GM18861 (cell line): ENCODE measurements at regions not wholly inside any gene's neighbourhood (a gene's known extent, or its start where the extent isn't known, plus 50 kb on each side); places are given as distances from the start of the nearest gene placed in this dataset.
"Not testable (repeated sequence)": the region's sequence is repeated elsewhere in the genome, so short reads cannot be mapped to it uniquely, and the experiment has no call there.

Experiments used
- ATAC-seq: cut with Tn5 transposase; IDR thresholded peaks from one replicate; pipeline ENCODE4 v1.9.1; 2021; ENCODE audit not compliant: unreplicated experiment

GRCh38 chr3:152148579-152148978 lies 120.2 kb upstream of the MBNL1 start:
- ATAC-seq: no peak

DNA sequence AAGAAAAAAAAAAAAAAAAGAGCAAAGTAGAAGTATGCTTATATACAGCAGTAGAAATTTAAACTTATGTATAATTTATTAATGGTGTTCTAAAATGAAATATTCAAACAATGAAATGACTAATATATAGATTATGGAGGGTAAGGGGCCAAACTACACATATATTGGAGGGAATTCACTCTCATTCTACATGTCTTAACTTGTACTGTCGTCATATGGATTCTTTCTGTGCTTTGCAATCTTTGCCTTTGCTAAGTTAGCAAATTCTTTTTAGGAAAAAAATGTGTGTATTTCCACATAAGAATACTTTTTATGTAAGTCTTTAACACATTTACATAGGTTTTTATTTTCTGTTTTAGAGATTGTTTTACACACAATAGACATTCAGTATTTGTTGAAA lies 118.9 kb upstream of the MBNL1 start:
- no peak for ATAC-seq

GRCh38 chr3:152151216-152151876 lies 117.4 kb upstream of the MBNL1 start:
- no peak for ATAC-seq

DNA sequence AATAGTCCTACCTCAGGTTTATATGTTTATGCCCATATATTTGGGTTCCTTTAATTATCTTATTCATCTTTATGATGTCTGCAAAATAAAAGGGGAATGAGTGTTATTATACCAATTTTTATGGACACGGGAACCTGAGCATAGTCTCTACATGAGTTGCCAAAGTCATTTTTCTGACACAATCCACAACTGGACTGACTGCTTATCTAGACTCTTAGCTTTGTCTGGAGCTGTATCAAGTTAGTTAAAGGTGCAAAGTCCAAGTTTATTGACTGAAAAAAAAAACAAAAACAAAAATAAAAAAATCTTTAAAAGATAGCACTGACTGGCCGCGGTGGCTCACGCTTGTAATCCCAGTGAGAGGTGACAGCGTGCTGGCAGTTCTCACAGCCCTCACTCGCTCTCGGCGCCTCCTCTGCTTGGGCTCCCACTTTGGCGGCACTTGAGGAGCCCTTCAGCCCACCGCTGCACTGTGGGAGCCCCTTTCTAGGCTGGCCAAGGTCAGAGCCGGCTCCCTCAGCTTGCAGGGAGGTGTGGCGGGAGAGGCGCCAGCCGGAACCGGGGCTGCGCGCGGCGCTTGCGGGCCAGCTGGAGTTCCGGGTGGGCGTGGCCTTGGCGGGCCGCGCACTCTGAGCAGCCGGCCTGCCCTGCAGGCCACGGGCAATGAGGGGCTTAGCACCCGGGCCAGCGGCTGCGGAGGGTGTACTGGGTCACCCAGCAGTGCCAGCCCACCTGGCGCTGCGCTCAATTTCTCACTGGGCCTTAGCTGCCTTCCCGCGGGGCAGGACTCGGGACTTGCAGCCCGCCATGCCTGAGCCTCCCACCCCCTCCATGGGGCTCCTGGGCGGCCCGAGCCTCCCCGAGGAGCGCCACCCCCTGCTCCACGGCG lies 116.6 kb upstream of the MBNL1 start:
- not testable (repeated sequence) for ATAC-seq

DNA sequence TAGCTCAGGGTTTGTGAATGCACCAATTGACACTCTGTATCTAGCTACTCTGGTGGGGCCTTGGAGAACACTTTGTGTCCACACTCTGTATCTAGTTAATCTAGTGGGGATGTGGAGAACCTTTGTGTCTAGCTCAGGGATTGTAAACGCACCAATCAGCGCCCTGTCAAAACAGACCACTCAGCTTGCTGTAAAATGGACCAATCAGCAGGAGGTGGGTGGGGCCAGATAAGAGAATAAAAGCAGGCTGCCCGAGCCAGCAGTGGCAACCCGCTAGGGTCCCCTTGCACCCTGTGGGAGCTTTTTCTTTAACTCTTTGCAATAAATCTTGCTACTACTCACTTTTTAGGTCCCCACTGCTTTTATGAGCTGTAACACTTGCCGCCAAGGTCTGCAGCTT lies 115.6 kb upstream of the MBNL1 start:
- not testable (repeated sequence) for ATAC-seq

DNA sequence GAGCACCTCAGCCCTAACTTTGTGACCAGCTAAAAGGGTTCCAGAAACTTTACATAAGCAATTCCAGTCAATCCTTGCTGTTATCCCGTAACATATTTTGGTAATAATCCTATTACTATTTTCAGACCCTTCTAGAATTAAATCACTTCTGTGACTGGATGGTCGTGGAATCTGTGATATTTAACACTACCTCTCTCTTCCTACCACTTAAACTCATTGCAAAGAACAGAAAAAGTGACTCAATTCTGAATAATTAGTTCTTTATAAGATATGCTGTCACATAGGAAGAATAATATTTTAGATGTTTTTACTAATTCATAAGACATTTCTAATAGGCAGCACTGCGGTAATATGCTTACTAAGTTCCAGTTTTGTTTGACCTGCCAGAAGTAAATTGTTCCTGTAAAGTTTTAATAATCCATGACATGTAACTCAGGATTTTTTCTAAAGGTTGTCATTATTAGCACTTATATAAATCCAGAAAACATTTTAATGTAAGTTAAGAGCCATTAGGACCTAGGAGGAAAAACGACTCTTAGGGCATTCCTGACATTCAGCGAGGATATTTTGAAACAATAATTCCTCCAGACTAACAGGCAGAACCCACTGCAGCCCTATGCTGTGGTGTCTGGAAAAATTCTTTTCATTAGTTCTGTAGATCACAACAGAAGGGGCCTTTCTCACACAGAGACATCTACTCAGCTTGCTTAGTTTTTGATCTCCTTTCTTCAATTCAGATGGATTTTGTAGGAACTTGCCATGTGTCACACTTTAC lies 113.3 kb upstream of the MBNL1 start:
- ATAC-seq: no peak

DNA sequence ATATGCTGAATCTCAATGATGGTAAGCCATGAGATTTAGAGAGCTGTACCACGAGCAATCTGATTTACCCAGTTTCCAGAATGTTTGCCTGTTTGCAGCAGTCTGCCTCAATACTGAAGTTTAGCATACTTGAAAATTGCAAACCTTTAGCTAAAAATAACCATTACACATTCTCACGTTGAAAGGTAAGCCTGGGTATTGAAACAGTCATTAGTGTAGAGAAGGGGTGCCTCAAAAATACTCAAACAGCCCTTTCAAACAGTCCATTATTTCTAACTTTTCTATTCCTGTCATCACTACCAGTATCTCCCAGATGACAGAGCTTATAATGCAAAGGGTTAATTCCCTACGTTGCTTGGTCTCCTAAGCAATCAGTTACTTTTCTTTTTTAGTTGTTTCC lies 111.8 kb upstream of the MBNL1 start:
- ATAC-seq: no peak

DNA sequence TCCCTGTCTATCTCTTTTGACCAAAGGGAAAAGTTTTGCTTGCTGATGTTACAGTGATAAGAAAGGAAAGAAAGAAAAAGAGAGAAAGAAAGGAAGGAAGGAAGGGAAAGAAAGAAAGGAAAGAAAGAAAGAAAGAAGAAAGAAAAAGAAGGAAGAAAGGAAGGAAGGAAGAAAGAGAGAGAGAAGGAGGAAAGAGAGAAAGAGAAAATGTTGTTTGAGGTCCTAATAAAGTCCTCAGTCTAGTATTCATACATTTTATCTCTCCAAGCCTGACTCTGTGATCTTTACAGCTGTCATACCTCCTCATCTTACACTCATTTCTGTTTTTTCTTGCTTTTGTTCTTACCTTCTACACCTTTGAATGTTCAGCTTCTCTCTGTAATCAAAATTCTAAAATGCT lies 111.4 kb upstream of the MBNL1 start:
- no peak for ATAC-seq

DNA sequence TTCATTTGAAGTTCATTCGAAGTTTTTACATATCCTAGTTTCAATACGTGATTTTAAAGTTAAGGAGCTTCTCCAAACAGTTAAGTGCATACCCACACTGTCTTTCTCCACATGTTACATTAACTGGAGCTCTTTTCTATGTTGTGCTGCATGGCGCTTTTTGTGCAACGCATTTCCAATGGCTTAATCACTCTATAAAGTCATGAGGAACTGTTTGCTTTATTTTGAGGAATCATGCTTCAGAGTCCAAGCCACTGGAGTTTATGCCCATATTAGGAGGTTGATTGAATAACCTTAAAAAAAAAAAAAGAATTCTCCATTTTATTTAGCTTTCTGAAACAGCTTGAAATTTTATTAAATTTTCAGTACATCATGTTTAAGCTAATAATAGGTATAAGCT lies 109.4 kb upstream of the MBNL1 start:
- no peak for ATAC-seq

GRCh38 chr3:152160350-152161011 lies 108.2 kb upstream of the MBNL1 start:
- ATAC-seq: no peak

DNA sequence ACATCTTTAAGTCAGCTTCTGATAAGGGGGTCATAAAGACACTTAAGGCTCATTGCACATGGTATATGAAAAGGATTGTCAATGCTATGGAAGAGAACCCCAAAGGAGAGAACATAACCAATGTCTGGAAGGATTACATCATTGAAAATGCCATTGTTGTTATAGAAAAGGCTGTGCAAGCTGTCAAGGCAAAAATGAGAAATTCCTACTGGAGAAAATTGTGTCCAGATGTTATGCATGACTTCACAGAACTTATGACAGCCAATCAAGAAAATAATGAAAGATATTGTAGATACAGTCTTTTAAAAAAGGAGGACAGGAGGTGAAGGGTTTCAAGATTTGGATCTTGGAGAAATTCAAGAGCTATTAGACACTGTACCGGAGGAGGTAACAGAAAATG lies 96.3 kb upstream of the MBNL1 start:
- no peak for ATAC-seq

DNA sequence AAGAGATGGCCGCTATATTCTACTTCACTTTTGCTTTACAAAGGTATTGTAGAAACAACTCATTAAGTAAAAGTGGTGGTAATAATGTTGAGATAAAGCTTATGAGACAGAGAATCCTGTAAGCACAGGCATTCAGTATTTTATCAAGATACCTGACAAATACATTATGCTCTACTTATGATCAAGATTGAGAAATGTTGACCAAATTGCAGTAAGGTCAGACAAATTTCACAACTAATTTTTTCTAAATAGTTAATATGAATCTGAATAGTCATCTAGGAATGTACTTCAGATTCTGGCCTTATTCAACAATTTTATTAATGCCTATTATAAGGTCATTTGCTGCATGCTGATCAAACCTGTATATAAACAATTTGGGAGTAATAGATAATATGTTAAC lies 95.1 kb upstream of the MBNL1 start:
- ATAC-seq: no peak

DNA sequence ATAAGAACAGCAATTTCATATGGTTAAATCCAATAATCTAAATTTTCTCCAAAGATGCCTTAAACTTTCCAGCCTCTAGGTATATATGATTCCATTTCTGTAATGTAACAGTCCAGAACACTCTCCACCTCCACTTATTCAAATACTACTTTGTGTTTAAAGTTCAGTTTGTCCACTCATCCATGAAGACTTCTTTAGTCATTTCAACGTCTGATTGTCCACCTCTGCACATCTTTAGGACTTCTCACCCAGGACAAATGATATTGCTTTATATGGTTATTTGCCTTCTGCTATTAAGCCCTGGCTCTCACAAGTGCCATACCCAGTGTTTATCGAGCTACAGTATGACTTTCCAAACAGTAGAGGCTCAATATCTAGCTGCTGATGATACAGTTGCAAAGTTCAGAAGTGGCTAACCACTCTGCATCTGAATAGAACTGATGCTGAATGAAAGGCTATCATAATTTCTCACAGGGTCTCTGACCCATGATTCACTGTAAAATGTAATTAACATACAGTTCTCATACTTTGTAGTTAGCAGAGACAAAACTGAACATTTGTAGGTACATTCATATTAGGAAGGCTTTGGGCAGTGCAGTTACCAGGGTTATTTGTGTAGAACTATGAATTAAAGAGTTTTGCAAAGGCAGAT lies 93.7 kb upstream of the MBNL1 start:
- ATAC-seq: no peak

DNA sequence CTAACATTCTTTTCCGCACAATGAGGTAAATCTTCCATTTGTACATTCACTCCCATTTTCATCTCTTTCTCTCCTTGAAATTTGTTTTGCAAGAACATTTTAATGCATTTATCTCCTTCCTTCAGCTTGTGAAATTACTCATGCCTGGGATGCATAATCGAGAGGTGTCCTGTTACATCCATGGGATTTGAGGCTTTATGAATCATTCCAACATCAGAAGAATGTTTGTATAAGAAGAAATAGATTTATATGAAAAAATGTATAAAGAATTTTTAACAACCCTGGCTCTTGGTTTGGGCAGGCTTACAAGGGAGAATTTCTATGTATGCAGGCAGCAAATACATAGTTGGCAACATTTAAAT lies 93.2 kb upstream of the MBNL1 start:
- no peak for ATAC-seq

DNA sequence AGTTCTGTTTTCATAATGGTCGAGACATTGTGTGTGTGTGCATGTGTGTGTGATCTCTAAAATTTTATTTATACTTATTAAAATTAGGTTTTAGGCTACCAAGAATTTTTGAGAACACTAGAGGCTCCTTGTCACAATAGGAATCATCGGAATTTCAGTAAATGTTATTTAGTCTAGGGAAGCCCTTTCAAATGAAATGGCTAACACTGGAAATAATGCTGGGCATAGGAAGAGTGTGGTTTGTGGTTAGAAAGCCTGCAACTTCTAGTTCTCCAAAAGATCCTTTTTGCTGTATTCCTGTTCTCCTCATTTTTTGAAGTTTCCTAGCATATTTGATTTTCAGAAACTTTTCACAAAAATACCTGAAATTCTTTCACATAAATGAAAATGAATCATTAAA lies 92.5 kb upstream of the MBNL1 start:
- no peak for ATAC-seq

DNA sequence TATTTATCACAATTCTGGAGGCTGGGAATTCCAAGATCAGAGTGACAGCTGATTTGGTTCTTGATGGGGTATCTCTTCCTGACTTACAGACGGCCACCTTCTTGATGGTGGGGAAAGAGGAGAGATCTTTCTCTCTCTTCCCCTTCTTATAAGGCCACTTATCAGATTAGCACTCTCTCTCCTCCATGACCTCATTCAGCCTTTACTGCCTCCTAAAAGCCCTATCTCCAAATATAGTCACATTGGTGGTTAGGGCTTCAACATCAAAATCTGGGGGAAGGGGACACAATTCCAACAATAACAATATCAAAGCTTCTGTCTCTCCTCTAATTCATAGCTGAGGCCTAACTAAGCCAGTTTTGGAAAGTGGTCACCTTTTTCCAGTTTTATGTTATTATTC lies 91.7 kb upstream of the MBNL1 start:
- ATAC-seq: no peak

GRCh38 chr3:152177757-152178156 lies 91.0 kb upstream of the MBNL1 start:
- peak; percentile 98 for ATAC-seq

DNA sequence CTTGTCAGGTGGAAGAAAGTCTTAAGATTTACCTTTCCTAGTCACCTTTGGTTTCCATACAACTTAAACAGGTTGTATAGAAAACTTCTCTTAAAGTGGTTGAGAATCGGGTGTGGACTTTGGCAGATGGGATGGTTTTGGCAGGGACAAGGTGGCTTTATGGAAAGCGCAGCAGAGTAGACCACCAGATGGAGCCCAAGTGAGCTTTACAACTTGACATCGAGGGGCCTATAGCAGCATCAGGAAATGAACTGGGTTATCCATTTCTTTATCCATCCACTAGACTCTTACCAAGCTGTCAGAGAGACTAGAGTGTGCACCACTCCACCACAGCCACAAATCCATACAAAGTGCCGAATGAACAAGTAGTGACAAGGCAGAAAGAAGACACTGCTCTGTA lies 85.3 kb upstream of the MBNL1 start:
- ATAC-seq: peak; percentile 64

DNA sequence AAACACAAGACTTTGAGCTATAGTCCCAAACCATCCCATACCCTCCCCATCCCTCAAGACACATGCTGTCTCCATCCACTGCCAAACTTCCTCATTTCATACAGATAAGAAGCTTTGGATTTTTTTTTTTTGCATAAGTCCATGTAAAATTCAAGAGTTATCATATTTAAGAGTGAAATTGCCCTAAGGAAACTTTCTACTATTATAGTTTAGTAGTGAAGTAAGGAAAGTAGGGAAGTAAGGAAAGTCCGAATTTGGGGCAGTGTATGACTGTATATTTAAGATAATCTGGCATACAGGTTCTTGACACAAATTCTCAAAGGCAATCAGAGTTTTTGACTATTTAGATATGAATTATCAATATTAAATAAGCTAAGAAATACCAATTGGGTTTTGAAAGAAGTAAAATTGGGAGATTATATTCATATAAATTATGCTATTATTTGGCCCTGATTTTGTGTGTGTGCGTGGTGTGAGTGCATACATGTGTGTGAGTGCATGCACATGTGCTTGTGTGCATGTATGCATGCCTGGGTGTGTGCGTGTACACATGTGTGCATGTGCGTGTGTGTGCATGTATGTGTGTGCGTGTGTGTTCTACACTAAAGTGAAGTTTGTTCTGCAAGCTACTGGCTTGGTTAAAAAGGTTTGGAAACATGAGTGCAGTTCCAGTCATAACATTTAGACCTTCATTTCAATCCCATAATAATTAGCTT lies 83.6 kb upstream of the MBNL1 start:
- no peak for ATAC-seq
